ENCODE measurements at regions not wholly inside any gene's neighbourhood (a gene's known extent, or its start where the extent isn't known, plus 50 kb on each side); places are given as distances from the start of the nearest gene placed in this dataset.

- Histone ChIP-seq H3K36me3 (no peaks in the 10 kb centered on the region), H3K4me1 (peaks cover 0 to 12% (median 0%) of the 10 kb centered on the region in 9 donors), H3K4me3 (no peak overlapping the region), H3K27ac (no peak overlapping the region), H3K27me3 (no peaks in the 10 kb centered on the region), H3K9me3 (peaks cover 0 to 11% (median 3%) of the 10 kb centered on the region in 11 donors)
- TF ChIP-seq, protein P1, sequence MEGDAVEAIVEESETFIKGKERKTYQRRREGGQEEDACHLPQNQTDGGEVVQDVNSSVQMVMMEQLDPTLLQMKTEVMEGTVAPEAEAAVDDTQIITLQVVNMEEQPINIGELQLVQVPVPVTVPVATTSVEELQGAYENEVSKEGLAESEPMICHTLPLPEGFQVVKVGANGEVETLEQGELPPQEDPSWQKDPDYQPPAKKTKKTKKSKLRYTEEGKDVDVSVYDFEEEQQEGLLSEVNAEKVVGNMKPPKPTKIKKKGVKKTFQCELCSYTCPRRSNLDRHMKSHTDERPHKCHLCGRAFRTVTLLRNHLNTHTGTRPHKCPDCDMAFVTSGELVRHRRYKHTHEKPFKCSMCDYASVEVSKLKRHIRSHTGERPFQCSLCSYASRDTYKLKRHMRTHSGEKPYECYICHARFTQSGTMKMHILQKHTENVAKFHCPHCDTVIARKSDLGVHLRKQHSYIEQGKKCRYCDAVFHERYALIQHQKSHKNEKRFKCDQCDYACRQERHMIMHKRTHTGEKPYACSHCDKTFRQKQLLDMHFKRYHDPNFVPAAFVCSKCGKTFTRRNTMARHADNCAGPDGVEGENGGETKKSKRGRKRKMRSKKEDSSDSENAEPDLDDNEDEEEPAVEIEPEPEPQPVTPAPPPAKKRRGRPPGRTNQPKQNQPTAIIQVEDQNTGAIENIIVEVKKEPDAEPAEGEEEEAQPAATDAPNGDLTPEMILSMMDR (IDR thresholded peaks at IDR 0.05), result no peak
- WGBS, 2 donors, result 84 to 87% methylated on average over 3 of the region's 3 CpGs
- DNase-seq (no peak), ATAC-seq (no peak)
- intact Hi-C loops (cut with DNase I), result no loop called here
These were observed 73.1 kb upstream of the COL8A1 start for GRCh38 chr3:99565331-99565730.

DNA sequence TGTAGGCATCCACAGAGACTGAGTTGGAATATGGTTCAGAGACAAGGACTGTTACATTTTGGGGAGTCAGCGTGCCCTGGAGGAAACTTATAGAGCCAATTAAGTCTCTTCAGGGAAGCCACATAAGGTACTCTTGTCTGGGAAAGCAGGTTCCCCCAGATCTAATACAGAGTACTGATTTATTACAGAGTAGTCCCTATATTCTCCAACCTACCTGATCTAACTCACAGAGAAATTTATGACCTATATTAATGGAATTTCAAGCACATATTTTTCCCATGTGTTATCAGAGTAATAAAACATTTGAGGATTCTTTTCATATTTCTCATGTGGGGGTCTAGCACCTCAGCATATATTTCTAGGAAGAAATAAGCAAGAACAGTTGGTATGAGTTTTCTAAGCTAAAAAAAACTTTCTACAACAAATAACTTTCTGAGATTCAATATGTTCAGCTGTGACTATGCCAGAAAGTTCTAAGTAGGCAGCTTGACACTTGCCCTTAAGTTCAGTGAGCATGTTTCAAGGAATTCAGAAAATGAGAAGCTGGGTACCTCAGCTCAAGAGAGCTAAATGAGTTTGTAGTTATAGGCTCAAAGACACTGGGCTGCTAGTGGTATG lies 75.3 kb upstream of the COL8A1 start:
- H3K4me1 ChIP-seq, result peaks cover 0 to under 1% (median 0%) of the 10 kb centered on the region in 9 donors
- no peaks in the 10 kb centered on the region for H3K27me3 ChIP-seq
- intact Hi-C loops (cut with DNase I), result no loop called here
- DNase-seq (no peak), ATAC-seq (no peak)
- WGBS, 2 donors, result 67 to 74% methylated on average over 1 of the region's 1 CpG
- H3K27ac ChIP-seq, result no peak overlapping the region
- no peaks in the 10 kb centered on the region for H3K36me3 ChIP-seq
- no peak overlapping the region for H3K4me3 ChIP-seq
- TF ChIP-seq, protein P1 (IDR thresholded peaks at IDR 0.05), result no peak
- H3K9me3 ChIP-seq, result peaks cover 0 to 11% (median 3%) of the 10 kb centered on the region in 11 donors

DNA sequence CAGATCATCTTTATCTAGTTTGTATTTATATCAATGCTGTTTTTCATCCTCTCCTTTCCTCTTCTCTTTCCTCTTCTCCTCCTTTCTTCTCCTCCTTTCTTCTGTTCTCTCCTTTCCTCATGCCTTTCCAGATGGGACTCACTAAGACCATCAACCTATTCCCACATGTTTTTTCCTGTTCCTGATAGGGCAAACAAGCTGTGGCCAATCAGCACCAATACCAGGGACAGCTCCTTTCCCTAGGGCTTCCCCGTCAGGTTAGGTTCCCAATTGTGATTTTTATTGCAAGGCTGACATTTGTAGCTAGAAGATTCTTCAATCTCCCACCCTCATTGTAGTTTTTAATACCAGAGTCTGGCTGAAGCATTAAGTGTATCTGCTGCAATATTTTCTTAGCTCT lies 76.3 kb upstream of the COL8A1 start:
- H3K4me3 ChIP-seq, result no peak overlapping the region
- peaks cover 0 to 18% (median 3%) of the 10 kb centered on the region in 11 donors for H3K9me3 ChIP-seq
- H3K4me1 ChIP-seq, result no peaks in the 10 kb centered on the region
- H3K27ac ChIP-seq, result no peak overlapping the region
- intact Hi-C loops (cut with DNase I), result no loop called here
- H3K36me3 ChIP-seq, result no peaks in the 10 kb centered on the region
- no peak for ATAC-seq
- WGBS, 2 donors, result 0 to 41% methylated on average over 1 of the region's 1 CpG
- TF ChIP-seq, protein P1 (IDR thresholded peaks at IDR 0.05), result no peak
- H3K27me3 ChIP-seq, result no peaks in the 10 kb centered on the region
- no peak for DNase-seq

- intact Hi-C loops (cut with DNase I), result no loop called here
- H3K4me3 ChIP-seq, result no peak overlapping the region
- H3K27ac ChIP-seq, result no peak overlapping the region
- ATAC-seq, result no peak
- TF ChIP-seq, protein P1 (IDR thresholded peaks at IDR 0.05), result no peak
- H3K27me3 ChIP-seq, result no peaks in the 10 kb centered on the region
- H3K9me3 ChIP-seq, result peaks cover 0 to 19% (median 0%) of the 10 kb centered on the region in 11 donors
- no peak for DNase-seq
- no peaks in the 10 kb centered on the region for H3K4me1 ChIP-seq
- WGBS, 2 donors, result 67 to 94% methylated on average over 3 of the region's 3 CpGs
- no peaks in the 10 kb centered on the region for H3K36me3 ChIP-seq
These were observed 77.3 kb upstream of the COL8A1 start for GRCh38 chr3:99561056-99561455.

Data from heart right ventricle (tissue), 16 donors.